HG03342 (cell line): ENCODE measurements at regions not wholly inside any gene's neighbourhood (a gene's known extent, or its start where the extent isn't known, plus 50 kb on each side); places are given as distances from the start of the nearest gene placed in this dataset.
A peak's percentile ranks its signal among the peaks of the same experiment; 100 is the strongest.

ENCODE experiments used
- ATAC-seq: cut with Tn5 transposase; IDR thresholded peaks from one replicate; pipeline ENCODE4 v1.9.1; 2021; ENCODE audit warnings: mild to moderate bottlenecking, moderate library complexity; ENCODE audit not compliant: unreplicated experiment

DNA sequence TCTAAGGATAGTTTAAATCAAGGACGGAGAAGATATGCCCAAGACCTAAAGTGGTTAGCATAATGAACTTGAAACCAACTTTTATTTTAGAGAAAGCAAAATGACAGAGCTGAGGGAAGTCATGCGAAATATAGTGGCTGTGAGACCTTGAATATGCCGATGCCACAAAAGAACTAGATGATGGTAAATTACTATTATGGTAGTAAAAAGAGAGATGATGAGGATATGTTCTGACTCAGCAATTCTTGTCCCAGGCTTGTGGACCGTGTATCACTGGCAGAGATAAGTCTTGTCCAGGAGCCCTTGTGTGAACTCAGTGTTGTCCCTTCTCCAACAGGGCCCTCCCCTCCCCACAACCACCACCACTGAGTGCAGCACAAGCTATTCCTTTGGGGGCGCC, 1605.6 kb upstream of the TENM3 start:
- ATAC-seq, result no peak

DNA sequence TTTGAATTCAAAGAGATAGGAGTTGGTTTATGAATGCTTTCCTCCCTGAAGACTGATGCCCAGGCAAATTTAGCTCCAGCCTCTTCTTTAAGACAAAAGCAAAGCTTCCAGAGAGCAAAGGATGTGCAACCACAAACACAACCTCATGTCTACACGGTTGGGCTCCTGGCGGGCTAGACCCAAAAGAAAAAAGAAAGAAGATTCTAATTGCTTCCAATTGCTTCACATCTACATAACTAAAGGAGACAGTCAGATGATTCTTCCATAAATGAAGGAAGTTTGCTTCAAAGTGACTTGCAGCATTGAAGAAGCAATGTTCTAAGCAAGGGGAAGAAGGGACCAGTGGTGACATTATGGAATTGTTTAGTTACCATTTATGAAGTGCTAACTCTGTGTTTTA, 1603.0 kb upstream of the TENM3 start:
- ATAC-seq, result no peak

GRCh38 chr4:180641495-180641894, 1601.7 kb upstream of the TENM3 start:
- no peak for ATAC-seq

DNA sequence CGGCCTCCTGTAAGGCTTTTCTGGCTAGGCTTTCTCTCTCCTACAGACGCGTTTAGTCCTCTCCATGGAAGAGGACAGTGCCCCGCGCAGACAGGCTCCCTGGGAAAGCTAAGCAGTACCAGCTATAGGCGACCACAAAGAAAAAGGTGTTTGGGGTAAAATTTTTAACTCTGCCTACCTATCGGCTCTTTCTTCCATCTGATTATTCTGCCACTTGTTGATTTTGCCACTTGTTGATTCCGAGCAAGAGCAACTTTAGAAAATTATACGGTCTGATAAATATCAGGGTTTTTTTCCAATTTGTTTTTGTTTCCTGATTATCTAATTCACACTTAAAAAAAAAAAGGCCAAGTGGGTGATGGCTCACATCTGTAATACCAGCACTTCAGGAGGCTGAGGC, 1600.5 kb upstream of the TENM3 start:
- no peak for ATAC-seq

DNA sequence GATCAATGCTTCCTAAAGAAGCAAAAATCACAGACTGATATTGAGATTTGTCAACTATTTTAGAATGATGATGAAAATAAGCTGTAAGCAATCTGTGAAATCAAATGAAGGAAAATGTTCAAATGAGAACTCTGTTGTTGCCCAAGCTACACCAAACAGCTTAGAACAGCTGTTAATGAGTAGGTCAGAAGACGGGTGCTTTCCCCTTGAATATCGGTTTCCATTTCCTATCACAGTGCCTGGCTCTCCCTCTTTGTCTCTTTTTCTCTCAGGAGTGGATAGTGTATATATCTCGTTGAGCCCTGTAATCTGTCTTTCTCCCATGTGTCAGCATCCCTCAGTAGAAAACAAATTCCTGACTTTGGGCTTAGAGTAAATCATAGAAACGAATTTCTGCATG, 1592.9 kb upstream of the TENM3 start:
- ATAC-seq, result peak; percentile 88

GRCh38 chr4:180652533-180652932, 1590.7 kb upstream of the TENM3 start:
- no peak for ATAC-seq

GRCh38 chr4:180655886-180656285, 1587.3 kb upstream of the TENM3 start:
- no peak for ATAC-seq

GRCh38 chr4:180657881-180658280, 1585.3 kb upstream of the TENM3 start:
- no peak for ATAC-seq

- ATAC-seq, result peak; percentile 88
These were observed 1578.3 kb upstream of the TENM3 start for GRCh38 chr4:180664766-180665368.

- ATAC-seq, result no peak
These were observed 1577.7 kb upstream of the TENM3 start for GRCh38 chr4:180665481-180665880.

- peak; percentile 89 for ATAC-seq
These were observed 1577.0 kb upstream of the TENM3 start for GRCh38 chr4:180665994-180666824.

DNA sequence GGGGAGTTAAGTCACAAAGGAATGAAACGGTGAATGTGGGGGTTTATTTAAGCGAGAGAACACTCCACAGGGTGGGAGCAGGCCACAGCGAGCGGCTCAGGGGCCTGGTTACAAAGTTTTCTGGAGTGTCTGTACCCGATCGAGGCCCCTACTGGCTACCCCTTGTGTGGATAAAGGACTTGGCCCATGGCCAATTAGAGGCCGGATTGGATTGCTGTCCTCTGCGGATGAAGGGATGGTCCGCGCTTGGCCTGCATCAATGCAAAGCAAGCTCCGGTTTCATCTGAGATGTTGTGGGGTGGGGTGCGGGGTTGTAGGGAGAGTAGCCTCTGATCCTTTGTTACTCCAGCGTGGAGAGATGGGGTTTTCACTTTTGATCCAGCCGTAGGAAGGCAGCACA, 1574.5 kb upstream of the TENM3 start:
- ATAC-seq, result no peak

- no peak for ATAC-seq
These were observed 1573.5 kb upstream of the TENM3 start for GRCh38 chr4:180669680-180670079.

DNA sequence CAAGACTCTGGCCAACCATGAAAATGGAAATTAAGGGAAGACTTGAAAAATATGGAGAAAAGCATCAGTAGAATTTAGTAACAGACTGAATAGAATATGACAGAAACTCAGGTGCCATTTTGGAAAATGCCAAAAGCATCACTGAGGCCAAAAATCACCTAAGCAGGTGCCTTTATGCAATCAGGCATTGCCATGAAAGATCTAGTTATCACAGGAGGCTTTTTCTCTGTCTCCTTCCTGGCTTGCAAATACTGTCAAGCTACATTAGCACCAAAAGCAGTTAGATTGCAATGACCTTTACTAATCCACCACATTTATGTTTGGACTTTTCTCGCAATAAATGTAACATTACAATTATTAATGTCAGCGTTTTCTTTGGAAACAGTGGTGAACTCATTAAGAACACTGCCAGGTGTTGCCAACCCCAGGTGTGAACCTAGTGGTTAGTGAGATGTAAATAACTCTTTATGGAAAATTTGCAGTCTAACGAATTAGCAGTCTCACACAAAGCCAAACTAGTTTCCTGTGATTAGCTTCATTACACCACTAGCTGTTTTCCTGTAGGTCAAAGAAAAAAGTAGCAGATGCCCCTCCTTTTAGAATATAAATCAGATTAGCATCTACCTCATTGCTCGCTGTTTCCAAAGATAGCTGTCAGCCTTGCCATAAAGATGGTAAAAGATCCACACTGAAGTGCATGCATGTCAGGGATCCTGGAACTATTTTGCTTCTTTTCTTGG, 1568.4 kb upstream of the TENM3 start:
- ATAC-seq, result no peak

DNA sequence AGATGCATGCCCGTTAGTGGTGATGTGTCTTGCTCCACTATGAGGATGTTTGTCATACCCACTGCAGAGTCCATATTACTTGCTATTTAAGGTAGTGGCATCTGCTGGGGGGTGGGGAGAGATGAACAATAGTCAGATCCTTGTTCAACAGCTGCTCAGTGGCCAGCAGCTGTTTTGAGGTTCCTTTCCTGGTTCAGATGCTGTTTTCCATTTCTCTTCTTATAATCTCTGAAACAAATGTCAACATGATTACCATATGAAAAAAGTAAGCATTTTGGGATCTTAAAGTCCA, 1567.9 kb upstream of the TENM3 start:
- ATAC-seq, result no peak

DNA sequence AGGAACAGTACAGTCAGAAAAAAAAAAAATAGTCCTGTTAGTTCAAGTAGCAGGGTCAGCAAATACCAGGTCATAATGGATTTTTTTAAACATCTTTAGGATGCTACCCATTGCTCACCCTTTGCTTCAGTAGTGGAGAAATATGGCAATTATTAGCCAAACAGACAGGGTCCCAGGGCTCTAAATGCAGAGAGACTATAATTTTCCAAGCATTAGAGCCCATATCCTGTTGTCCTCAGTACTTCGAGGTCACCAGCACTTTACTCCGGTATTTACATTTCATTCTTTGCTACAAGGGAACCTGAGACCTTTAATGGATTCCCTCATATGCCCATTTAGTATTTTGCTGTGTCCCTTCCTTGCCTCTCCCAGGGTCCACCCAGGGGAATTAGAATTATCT, 1562.9 kb upstream of the TENM3 start:
- ATAC-seq, result no peak

- no peak for ATAC-seq
These were observed 1560.4 kb upstream of the TENM3 start for GRCh38 chr4:180682776-180683175.

GRCh38 chr4:180683186-180683585, 1560.0 kb upstream of the TENM3 start:
- no peak for ATAC-seq

DNA sequence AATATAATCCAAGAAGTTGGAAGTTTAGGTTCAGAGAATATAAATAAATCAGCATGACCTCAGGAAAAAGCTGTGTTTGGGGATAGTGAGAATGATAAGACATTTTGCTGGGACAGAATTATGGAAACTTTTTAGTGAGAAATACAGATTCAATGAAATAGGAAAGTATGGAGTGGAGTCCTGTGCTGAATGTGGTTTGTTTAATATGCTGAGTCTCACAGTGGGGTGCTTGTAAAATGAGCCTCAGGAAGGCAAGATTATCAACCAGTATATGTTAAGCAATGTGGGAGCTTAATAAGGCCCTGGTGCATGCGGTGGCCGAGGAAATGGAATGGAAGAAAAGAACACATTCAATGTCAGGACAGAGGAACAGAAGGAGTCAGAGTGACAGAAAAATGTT, 1554.7 kb upstream of the TENM3 start:
- ATAC-seq, result no peak

DNA sequence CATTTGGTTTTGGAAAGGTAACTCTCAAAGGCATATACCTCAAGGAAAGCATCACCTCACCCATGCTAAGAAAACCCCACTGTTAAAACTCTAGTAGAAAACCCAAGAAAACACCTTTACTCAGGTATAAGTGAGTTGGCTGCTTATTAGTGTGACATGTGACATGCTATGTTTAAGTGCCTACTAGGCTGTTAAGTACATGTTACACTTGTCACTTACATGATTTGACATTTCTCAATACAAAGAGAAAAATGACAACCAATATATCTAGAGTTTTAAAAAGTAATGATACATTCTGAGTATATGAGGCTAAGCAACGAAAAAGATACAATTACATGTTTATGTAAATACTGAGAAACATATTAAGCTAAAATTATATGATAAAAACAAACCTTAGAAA, 1548.3 kb upstream of the TENM3 start:
- ATAC-seq, result no peak

- ATAC-seq, result no peak
These were observed 1547.4 kb upstream of the TENM3 start for GRCh38 chr4:180695851-180696250.

- ATAC-seq, result no peak
These were observed 1546.6 kb upstream of the TENM3 start for GRCh38 chr4:180696460-180697092.
